Osteoblast (primary cell): ENCODE measurements at regions not wholly inside any gene's neighbourhood (a gene's known extent, or its start where the extent isn't known, plus 50 kb on each side); places are given as distances from the start of the nearest gene placed in this dataset.

ENCODE experiments used
- DNase-seq: peaks from one replicate; pipeline ENCODE4 v3.0.0; 2011; ENCODE audit warnings: low spot score, mixed read lengths; ENCODE audit not compliant: insufficient read length; ENCODE audit errors: missing footprints
- H2AFZ ChIP-seq: 2 replicates; pipeline ENCODE4 v1.6.0; 2011; ENCODE audit warnings: mild to moderate bottlenecking, low read length
- H3K27ac ChIP-seq: 2 replicates; pipeline ENCODE4 v1.5.1; 2011; ENCODE audit warnings: mild to moderate bottlenecking, low read depth, low read length, moderate library complexity
- H3K27me3 ChIP-seq: 2 replicates; pipeline ENCODE4 v1.6.0; 2012; ENCODE audit warnings: mild to moderate bottlenecking, control low read depth, inconsistent platforms, low read length, moderate library complexity; ENCODE audit not compliant: insufficient read depth
- H3K36me3 ChIP-seq: 2 replicates; pipeline ENCODE4 v1.5.1; 2011; ENCODE audit warnings: mild to moderate bottlenecking, low read length, control low read depth, moderate library complexity; ENCODE audit not compliant: insufficient read depth
- H3K4me1 ChIP-seq: 2 replicates; pipeline ENCODE4 v1.5.1; 2011; ENCODE audit warnings: mild to moderate bottlenecking, low read length, control low read depth, moderate library complexity; ENCODE audit not compliant: insufficient read depth
- H3K4me2 ChIP-seq: 2 replicates; pipeline ENCODE4 v1.6.0; 2011; ENCODE audit warnings: mild to moderate bottlenecking, low read length; ENCODE audit not compliant: insufficient read depth
- H3K4me3 ChIP-seq: fragments of 200-600 bp; sonication (generic); 3 replicates; pipeline ENCODE4 v1.5.1; 2012; ENCODE audit warnings: mild to moderate bottlenecking, low read length, inconsistent platforms; ENCODE audit not compliant: insufficient read depth
- H3K79me2 ChIP-seq: 2 replicates; pipeline ENCODE4 v1.6.0; 2012; ENCODE audit warnings: mild to moderate bottlenecking, low read length, control low read depth, inconsistent platforms; ENCODE audit not compliant: insufficient read depth
- H3K9me3 ChIP-seq: 2 replicates; pipeline ENCODE4 v1.5.1; 2011; ENCODE audit warnings: low read depth, low read length, control low read depth
- H4K20me1 ChIP-seq: 2 replicates; pipeline ENCODE4 v1.6.0; 2012; ENCODE audit warnings: mild to moderate bottlenecking, low read length, control low read depth; ENCODE audit not compliant: insufficient read depth
- CTCF ChIP-seq: IDR thresholded peaks from 2 replicates; pipeline ENCODE4 v1.5.1; 2011; ENCODE audit warnings: mild to moderate bottlenecking, low read depth, low read length, moderate library complexity; ENCODE audit errors: extremely low read depth

- TF ChIP-seq CTCF: no peak
- H3K79me2 ChIP-seq: no peaks in the 10 kb centered on the region
- no peak overlapping the region for H3K4me2 ChIP-seq
- no peak for DNase-seq
- H3K27me3 ChIP-seq: no peaks in the 10 kb centered on the region
- H3K9me3 ChIP-seq: no peaks in the 10 kb centered on the region
- H4K20me1 ChIP-seq: no peaks in the 10 kb centered on the region
- no peaks in the 10 kb centered on the region for H3K36me3 ChIP-seq
- no peak overlapping the region for H2AFZ ChIP-seq
- H3K4me3 ChIP-seq: no peak overlapping the region
- no peaks in the 10 kb centered on the region for H3K4me1 ChIP-seq
- no peak overlapping the region for H3K27ac ChIP-seq
These were observed 124.8 kb upstream of the LSM8 start for GRCh38 chr7:118059209-118059608.

DNA sequence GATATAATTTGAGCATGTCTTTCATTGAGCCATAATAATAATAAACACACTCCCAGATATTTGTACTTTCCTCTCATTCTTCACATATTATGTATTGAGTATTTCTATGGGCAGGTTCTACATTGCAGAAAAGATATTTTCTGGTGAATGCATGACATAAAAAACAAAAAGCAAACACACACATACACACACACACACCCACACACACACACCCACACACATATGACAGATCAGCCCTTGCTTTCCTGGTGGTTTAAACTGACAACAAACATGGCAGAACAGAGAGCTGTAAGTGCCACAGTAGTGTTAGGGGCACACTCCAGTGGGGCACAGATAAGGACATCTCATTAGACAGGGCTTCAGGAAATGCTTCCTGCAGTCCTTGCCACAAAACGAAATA, 123.3 kb upstream of the LSM8 start:
- TF ChIP-seq CTCF: no peak
- Histone ChIP-seq H4K20me1 (no peaks in the 10 kb centered on the region), H3K79me2 (no peaks in the 10 kb centered on the region), H3K4me1 (no peaks in the 10 kb centered on the region), H3K27ac (no peak overlapping the region), H3K9me3 (no peaks in the 10 kb centered on the region), H3K36me3 (no peaks in the 10 kb centered on the region), H2AFZ (no peak overlapping the region), H3K4me2 (no peak overlapping the region), H3K27me3 (no peaks in the 10 kb centered on the region), H3K4me3 (no peak overlapping the region)
- DNase-seq: no peak

GRCh38 chr7:118061386-118061785, 122.6 kb upstream of the LSM8 start:
- Histone ChIP-seq H3K27ac (no peak overlapping the region), H3K79me2 (no peaks in the 10 kb centered on the region), H3K27me3 (no peaks in the 10 kb centered on the region), H3K4me3 (no peak overlapping the region), H3K36me3 (no peaks in the 10 kb centered on the region), H2AFZ (no peak overlapping the region), H3K4me1 (no peaks in the 10 kb centered on the region), H3K9me3 (no peaks in the 10 kb centered on the region), H3K4me2 (no peak overlapping the region), H4K20me1 (no peaks in the 10 kb centered on the region)
- DNase-seq: no peak
- TF ChIP-seq CTCF: no peak

DNA sequence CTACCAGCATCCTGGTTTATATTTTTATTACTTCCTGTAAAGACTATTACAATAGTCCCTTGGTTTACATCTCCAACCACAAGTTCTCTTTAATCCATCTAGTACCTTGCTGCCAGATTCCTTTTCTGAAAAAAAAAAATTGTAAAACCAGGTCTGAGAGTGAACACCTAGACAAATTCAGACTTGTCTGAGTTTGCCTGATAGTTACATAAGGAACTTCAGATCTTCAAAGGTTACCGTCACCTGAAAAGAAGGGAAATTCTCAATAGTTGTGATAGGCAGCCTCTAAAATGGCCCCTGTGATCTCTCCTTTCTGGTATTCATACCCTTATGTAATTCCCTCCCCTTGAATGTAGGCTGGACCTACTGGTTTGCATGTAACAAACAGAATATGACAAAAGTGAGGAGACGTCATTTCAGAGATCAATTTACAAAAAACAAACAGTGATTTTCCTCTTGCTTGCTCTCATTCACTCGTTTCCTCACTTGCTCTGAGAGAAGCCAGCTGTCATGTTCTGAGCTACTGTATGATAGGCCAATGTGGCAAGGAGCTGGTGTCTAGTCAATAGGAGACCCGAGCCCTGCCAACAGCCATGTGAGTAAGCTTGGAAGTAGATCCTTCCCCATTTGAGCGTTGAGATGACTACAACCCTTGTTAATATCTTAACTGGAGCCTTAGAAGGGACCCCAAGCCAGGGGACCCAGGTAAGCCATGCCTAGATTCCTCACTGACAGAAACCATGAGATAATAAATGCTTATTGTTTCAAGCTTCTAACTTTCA, 110.9 kb upstream of the LSM8 start:
- Histone ChIP-seq H3K4me1 (no peaks in the 10 kb centered on the region), H3K4me2 (no peak overlapping the region), H2AFZ (no peak overlapping the region), H3K4me3 (no peak overlapping the region), H3K9me3 (no peaks in the 10 kb centered on the region), H4K20me1 (no peaks in the 10 kb centered on the region), H3K27ac (no peak overlapping the region), H3K27me3 (no peaks in the 10 kb centered on the region), H3K79me2 (no peaks in the 10 kb centered on the region), H3K36me3 (no peaks in the 10 kb centered on the region)
- DNase-seq: no peak
- TF ChIP-seq CTCF: no peak
